ENCODE measurements at regions not wholly inside any gene's neighbourhood (a gene's known extent, or its start where the extent isn't known, plus 50 kb on each side); places are given as distances from the start of the nearest gene placed in this dataset.

GRCh38 chr3:162168715-162169114 is 672.1 kb downstream of the OTOL1 start:
- Mint-ChIP-seq H3K4me1 (no peaks in the 10 kb centered on the region), H3K27me3 (ENCODE audit: low read depth) (no peaks in the 10 kb centered on the region), H3K36me3 (peaks cover 9% of the 10 kb centered on the region), H3K4me3 (no peak overlapping the region), H3K9me3 (peaks cover 20% of the 10 kb centered on the region), H3K27ac (no peak overlapping the region)
- CTCF ChIA-PET: no interaction called here
- no peak for ATAC-seq
- no peak for DNase-seq (ENCODE audit: low spot score)
- TF ChIP-seq NFATC4 (CRISPR knock-in tag; IDR thresholded peaks at IDR 0.05) (no peak), ZNF219 (CRISPR knock-in tag; IDR thresholded peaks at IDR 0.05; ENCODE audit: borderline replicate concordance) (no peak), HMGA2 (CRISPR knock-in tag; IDR thresholded peaks at IDR 0.05) (no peak), NR1H2 (CRISPR knock-in tag; IDR thresholded peaks at IDR 0.05) (no peak), ZNF416 (CRISPR knock-in tag; IDR thresholded peaks at IDR 0.05) (no peak)
- POLR2A ChIA-PET: no interaction called here

GRCh38 chr3:162170581-162170980 is 674.0 kb downstream of the OTOL1 start:
- H3K27me3 Mint-ChIP-seq (ENCODE audit: low read depth): no peaks in the 10 kb centered on the region
- no peaks in the 10 kb centered on the region for H3K4me1 Mint-ChIP-seq
- TF ChIP-seq FOXJ3 (CRISPR knock-in tag; IDR thresholded peaks at IDR 0.05; ENCODE audit: borderline replicate concordance) (no peak), USF1 (CRISPR knock-in tag; IDR thresholded peaks at IDR 0.05) (no peak), ATF6 (CRISPR knock-in tag; IDR thresholded peaks at IDR 0.05) (no peak), CBFB (CRISPR knock-in tag; IDR thresholded peaks at IDR 0.05; ENCODE audit: low read depth) (no peak), IRF1 (CRISPR knock-in tag; IDR thresholded peaks at IDR 0.05) (no peak), ZBTB21 (CRISPR knock-in tag; IDR thresholded peaks at IDR 0.05; ENCODE audit: borderline replicate concordance) (no peak), ZNF317 (CRISPR knock-in tag; IDR thresholded peaks at IDR 0.05; ENCODE audit: borderline replicate concordance, low read depth) (no peak), FOXK1 (CRISPR knock-in tag; IDR thresholded peaks at IDR 0.05) (no peak)
- TF ChIP-seq, protein P1, sequence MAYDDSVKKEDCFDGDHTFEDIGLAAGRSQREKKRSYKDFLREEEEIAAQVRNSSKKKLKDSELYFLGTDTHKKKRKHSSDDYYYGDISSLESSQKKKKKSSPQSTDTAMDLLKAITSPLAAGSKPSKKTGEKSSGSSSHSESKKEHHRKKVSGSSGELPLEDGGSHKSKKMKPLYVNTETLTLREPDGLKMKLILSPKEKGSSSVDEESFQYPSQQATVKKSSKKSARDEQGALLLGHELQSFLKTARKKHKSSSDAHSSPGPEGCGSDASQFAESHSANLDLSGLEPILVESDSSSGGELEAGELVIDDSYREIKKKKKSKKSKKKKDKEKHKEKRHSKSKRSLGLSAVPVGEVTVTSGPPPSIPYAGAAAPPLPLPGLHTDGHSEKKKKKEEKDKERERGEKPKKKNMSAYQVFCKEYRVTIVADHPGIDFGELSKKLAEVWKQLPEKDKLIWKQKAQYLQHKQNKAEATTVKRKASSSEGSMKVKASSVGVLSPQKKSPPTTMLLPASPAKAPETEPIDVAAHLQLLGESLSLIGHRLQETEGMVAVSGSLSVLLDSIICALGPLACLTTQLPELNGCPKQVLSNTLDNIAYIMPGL (CRISPR knock-in tag; IDR thresholded peaks at IDR 0.05): no peak
- TF ChIP-seq, protein P2, sequence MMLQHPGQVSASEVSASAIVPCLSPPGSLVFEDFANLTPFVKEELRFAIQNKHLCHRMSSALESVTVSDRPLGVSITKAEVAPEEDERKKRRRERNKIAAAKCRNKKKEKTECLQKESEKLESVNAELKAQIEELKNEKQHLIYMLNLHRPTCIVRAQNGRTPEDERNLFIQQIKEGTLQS (CRISPR knock-in tag; conservative IDR thresholded peaks at IDR 0.05): no peak
- TF ChIP-seq, protein P3, sequence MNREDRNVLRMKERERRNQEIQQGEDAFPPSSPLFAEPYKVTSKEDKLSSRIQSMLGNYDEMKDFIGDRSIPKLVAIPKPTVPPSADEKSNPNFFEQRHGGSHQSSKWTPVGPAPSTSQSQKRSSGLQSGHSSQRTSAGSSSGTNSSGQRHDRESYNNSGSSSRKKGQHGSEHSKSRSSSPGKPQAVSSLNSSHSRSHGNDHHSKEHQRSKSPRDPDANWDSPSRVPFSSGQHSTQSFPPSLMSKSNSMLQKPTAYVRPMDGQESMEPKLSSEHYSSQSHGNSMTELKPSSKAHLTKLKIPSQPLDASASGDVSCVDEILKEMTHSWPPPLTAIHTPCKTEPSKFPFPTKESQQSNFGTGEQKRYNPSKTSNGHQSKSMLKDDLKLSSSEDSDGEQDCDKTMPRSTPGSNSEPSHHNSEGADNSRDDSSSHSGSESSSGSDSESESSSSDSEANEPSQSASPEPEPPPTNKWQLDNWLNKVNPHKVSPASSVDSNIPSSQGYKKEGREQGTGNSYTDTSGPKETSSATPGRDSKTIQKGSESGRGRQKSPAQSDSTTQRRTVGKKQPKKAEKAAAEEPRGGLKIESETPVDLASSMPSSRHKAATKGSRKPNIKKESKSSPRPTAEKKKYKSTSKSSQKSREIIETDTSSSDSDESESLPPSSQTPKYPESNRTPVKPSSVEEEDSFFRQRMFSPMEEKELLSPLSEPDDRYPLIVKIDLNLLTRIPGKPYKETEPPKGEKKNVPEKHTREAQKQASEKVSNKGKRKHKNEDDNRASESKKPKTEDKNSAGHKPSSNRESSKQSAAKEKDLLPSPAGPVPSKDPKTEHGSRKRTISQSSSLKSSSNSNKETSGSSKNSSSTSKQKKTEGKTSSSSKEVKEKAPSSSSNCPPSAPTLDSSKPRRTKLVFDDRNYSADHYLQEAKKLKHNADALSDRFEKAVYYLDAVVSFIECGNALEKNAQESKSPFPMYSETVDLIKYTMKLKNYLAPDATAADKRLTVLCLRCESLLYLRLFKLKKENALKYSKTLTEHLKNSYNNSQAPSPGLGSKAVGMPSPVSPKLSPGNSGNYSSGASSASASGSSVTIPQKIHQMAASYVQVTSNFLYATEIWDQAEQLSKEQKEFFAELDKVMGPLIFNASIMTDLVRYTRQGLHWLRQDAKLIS (CRISPR knock-in tag; IDR thresholded peaks at IDR 0.05; ENCODE audit: borderline replicate concordance): no peak
- TF ChIP-seq, protein P4, sequence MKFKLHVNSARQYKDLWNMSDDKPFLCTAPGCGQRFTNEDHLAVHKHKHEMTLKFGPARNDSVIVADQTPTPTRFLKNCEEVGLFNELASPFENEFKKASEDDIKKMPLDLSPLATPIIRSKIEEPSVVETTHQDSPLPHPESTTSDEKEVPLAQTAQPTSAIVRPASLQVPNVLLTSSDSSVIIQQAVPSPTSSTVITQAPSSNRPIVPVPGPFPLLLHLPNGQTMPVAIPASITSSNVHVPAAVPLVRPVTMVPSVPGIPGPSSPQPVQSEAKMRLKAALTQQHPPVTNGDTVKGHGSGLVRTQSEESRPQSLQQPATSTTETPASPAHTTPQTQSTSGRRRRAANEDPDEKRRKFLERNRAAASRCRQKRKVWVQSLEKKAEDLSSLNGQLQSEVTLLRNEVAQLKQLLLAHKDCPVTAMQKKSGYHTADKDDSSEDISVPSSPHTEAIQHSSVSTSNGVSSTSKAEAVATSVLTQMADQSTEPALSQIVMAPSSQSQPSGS (CRISPR knock-in tag; IDR thresholded peaks at IDR 0.05; ENCODE audit: borderline replicate concordance, low read depth): no peak
- CTCF ChIA-PET: no interaction called here
- peaks cover 9% of the 10 kb centered on the region for H3K36me3 Mint-ChIP-seq
- no peak for DNase-seq (ENCODE audit: low spot score)
- ATAC-seq: no peak
- H3K27ac Mint-ChIP-seq: no peak overlapping the region
- H3K9me3 Mint-ChIP-seq: peaks cover 21% of the 10 kb centered on the region
- H3K4me3 Mint-ChIP-seq: no peak overlapping the region
- POLR2A ChIA-PET: no interaction called here

Measured in WTC11 (cell line).